NCI-H2081 treated with DMSO at 0.1 percent for 48 hours (cell line): ENCODE measurements at regions not wholly inside any gene's neighbourhood (a gene's known extent, or its start where the extent isn't known, plus 50 kb on each side); places are given as distances from the start of the nearest gene placed in this dataset.
"Not testable (repeated sequence)": the region's sequence is repeated elsewhere in the genome, so short reads cannot be mapped to it uniquely, and the experiment has no call there.

Experiments
- DNase-seq: peaks from one replicate; lab custom pipeline; 2025; lab: John Stamatoyannopoulos, UW

DNA sequence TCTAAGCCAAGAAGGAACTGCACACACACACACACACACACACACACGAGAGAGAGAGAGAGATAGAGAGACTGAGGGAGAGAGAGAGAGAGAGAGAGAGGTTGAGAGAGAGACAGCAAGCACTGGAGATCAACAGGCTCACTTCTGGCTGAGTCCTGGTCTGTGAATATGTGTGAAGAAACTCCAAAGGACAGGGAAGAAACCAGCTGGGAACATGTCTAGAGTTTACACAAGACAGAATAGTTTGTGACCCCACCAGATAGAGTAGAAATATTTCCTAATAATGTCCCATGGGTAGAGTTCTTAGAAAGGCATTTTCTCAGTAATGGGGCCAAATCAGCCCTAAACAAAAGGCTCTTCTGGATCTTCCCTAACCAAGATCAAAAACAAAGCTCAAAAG, 155.5 kb upstream of the IGFBP3 start:
- no peak for DNase-seq

DNA sequence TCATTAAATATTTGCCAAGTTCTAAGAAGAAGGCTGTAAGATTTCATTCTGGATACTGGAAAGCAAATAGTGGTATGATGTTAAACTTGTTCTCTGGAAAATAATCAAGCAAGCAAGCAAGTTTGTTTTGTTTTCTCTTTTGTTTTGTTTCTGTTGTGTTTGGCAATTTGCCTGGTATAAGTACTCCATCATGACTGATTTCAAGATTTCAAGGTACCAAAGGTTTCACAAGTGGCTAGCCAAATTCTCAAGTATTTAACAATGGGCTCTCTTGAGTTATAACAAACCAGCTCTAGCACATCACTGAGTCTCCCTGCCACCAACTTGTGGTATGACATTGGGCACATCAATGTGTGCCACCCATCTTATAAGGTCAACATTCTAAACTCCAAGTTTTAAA, 151.7 kb upstream of the IGFBP3 start:
- DNase-seq, result no peak

DNA sequence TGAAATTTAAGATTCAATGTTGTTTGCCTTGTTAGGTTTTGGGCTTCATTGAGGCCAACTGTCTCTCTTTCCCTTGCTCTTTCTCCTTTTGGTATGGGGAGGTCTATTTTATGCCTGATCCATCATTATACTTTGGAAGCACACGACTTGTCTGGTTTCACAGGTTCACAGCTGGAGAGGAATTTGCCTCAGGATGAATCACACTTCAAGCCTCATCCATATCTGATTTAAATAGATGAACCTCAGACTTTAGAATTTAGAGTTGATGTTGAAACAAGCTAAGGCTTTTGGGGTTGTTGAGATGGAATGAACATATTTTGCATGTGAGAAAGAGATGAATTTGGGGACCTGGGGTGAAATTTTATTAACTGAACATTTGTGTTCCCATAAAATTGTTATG, 150.5 kb upstream of the IGFBP3 start:
- no peak for DNase-seq

DNA sequence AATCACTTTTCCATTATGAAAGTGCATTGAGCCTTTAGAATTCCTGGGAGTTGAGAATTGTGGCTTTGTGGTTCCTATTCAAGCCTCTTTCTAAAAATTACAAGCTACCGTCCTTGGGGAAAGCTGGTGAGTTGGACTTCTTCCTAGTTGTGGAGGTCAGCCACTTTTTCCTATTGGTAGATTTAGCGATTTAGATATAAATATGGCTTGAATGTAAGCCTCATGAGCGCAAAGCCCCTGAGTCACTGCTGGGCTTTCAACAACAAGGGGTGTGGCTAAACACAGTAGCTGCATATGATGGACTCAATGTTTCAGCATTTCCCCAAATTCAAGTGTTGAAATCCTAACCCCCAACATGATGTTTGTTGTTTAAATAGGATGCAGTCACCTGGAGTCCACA, 150.0 kb upstream of the IGFBP3 start:
- no peak for DNase-seq

DNA sequence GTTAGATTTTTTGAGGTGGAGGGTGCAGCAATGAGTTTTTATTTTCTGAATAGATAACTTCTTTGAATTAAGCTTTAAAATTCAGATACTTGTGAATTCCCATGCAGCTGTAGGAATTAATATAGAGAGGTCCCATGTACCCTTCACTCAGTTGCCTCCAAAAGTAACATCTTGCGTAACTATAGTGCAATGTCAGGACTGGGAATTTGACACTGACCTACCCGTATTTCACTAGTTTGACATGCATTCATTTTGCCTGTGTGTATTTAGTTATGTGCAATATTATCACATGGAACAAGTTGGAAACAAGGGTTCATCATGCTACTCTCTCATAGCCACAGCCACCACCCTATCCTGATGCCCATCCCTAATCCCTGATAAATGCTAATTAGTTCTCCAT, 147.1 kb upstream of the IGFBP3 start:
- no peak for DNase-seq

DNA sequence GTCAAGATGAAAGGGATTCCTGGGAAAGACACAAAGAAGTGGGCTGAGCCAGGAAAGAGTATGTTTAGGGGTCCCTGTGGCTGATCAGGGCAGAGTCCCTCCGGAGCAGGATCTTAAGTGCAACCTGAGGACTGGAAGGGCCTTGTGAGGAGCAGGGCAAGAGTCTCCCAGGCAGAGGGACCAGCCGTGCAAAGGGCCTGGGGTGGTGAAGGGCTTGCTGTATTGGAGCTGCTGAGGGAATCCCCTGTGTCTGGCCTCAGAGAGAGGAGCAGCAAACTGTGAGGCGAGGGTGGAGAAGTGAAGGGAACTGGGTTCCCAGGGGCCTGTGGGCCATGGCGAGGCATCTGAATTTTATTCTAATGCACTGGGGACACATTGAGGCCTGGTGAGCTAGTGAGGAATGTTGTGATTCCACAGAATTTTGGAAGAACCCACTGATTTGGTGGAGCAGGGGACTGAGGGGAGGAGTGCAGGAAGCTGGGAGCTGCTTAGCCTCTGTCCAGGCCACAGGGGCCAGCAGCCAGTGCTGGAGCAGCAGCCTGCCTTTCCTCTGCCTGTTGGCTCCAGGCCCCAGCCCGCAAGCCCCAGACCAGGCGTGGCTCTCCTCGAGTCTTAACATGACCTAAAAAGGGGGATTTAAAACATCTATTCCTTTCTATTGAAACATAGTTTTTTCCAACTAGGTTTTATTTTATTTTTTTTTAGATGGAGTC, 138.4 kb upstream of the IGFBP3 start:
- no peak for DNase-seq

DNA sequence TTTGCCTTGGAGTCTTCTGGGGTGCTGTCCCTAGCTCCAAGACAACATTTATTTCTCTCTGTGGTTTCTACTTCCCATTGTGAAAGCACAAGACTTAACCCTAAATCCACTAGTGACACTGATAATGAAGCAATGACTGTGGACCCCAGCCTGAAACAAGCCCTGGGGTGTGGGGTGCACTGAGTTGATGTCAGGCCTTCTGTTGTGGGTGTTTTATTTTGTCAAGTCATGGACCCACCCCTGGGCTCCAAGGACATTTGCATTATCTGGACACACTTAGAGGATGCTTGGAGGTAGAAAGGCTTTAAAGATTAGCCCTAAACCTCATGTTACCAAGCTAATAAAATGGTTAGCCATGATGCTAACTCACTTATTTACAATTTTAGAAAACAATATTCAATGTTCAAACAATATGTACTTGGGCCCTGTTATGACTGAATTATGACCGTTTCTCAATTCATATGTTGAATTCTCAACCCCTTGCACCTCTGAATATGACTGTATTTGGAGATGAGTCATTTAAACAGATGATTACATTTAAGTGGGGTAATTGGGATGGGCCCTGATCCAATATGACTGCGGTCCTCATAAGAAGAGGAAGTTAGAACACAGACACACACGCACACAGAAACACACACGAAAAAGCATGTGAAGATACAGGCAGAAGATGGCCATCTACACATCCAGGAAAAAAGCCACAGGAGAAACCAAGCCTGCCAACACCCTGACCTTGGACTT, 137.2 kb upstream of the IGFBP3 start:
- no peak for DNase-seq

DNA sequence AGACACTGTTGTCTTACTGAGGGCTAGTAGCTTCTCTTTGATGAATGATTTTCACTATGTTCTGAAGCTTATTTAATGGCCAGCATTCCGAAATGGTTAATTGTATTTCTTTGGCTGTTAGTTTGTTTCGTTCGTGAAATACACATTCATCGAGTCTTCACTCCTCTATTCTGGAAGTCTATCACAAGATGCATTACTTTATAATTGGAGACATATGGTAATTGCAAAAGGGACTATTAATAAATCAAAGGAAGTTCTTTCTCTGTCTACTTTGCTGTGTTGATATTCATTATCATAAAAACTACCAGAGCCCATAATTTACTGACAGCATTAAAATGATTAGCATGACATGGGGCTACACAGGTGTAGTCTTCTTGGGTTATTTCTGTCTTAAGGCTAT, 133.8 kb upstream of the IGFBP3 start:
- DNase-seq, result no peak

DNA sequence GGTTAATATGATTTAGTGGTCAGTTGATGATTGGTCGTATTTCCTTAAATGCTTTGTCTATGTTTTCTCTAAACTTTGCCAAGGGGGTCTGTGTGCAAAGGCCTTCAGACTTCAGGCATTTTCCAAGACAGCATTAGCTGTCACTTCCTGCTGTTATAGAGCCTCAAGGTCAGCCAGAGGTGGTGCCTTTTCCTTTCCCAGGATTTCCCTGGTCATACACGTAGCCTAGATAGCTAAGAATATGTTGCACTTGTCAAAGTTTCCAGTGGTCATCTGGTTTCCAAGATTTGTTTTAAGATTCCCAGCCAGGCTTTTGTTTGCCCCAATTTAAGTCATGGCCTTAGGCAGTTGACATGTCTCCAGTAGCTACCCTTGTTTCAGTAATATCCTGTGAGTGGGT, 133.2 kb upstream of the IGFBP3 start:
- no peak for DNase-seq

DNA sequence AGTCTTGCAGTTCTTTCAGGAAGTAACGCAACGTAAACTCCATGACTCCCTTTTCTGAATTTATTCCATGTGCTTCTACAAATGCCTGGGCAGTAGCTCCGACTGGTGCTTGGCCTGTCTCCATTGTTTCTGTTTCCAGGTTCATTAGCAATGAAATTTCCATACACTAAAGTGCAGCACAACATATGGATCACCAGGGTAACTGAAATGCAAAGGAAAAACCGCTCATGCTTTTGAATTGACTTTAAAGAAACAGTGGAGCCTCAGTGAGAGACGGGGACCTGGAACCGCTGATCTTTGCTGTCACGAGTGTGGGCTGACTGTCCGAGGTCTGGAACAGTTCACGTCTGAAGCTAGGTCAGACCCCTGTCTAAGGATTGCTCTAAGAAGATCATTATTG, 126.5 kb upstream of the IGFBP3 start:
- no peak for DNase-seq

DNA sequence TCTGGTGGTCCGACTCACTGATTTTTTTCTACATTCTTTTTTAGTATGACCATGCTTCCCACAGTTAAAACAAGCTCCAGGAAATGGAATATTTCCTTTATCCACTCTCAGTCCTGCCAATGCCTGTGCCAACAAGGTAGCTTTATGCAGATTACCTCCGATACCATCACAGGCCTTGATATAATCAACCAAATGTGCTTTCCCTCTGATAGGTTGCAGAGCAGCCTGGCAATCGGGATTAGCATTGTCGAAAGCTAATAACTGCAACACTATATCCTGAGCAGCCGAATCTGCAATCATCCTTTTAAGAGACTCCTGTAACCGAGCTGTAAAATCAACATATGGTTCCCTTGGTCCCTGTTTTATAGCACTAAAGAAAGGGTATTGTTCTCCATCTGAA, 122.3 kb upstream of the IGFBP3 start:
- not testable (repeated sequence) for DNase-seq

DNA sequence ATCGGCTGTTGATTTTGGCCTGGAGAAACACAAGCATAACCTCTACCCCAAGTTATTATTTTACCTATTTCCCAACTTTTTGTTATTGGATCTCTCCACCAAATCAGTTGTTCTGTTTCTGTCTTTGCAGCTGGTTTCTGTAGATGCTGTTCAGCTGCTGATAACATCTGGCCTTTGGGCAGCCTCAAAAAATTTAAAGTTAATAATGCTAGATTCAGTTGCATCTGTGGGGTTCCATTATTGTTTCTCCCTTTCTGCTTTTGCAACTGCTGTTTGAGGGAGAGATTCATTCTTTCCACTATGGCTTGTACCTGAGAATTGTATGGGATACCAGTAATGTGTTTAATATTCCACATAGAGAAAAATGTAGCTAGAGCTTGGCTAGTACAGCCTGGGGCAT, 118.7 kb upstream of the IGFBP3 start:
- not testable (repeated sequence) for DNase-seq

DNA sequence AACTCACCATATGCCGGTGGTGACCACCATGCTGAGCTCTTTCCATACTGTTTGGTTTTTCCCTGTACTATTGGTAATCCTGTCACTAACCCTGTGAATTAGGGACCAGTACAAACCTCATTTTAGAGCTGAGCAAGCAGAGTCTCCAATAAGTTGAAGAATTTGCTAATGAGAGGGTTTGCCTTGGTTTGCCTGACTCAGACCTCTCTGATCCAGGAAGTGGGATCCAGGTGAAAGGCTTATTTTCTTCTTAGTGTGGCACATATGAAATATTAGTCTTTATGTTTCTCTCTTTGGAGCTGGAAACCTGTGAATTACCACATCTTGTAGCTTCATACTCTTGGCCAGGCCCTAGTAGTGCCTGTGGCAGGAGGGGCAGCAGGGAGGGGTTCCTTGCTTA, 114.1 kb upstream of the IGFBP3 start:
- no peak for DNase-seq

DNA sequence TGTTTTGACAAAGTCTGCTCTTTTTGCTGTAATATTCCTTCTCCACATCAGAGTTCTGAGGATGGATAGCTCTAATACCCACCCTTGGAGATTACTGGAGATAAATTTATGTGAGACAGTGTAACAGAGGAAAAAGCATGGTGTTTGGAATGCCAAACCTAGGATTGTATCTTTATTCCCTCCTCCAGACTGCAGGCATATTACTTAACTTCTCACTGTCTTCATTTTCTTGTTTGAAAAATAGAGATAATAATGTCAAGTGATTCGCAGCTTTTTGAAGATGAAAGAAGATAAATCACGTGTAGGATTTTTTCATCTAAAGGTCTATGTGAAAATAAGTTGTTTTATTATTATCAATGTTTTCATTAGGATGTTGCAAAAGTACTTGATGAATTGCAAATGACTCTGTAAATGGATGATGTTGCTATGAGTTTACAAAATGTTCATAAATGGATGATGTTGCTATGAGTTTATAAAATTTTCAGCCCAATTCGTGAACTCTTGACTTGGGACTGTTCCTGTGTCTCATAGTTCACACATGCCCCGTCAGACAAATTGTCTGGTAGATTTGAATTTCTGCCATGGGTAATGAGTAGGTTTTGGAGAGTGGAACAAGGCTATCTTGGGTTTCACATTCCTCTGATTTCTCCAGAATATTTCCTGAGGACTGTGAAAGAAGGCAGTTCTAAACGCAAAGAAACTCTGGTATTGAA, 113.1 kb upstream of the IGFBP3 start:
- DNase-seq, result no peak

DNA sequence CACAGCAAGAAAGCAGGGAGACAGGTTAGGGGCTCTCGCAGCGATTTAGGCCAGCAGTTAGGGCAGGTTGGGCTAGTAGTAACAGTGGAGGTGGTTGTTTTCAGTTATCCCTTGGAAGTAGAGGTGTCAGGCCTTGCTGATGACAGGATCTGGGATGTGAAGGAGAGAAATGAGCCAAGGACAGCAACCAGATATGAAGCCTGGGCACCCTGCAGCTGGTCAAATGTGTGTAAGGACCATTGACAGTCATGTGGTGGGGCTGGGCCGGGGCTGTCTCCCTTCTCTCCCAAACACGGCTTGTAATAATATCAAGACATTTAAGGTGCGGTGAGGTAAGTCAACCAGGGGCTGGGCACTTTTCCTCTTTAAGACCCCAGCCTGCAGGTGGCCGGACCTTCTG, 112.5 kb upstream of the IGFBP3 start:
- no peak for DNase-seq

DNA sequence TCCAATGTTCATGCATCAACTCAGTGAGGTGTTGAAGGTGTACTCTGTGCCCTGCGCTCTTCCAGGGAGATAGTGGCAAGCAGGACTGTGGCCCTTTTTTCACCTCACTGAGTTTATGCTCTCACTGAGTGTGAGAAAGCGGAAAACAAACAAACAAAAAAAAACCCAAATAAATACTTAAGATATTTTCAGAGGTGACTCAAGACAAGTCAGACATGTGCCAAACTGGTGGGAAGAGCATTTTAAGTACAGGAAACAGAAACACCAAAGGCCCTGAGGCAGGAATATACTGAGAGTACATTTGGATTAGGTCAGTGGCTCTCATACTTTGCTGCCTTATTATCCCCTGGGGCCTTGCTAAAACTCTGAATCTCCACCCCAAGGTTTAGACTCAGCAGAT, 111.9 kb upstream of the IGFBP3 start:
- no peak for DNase-seq

DNA sequence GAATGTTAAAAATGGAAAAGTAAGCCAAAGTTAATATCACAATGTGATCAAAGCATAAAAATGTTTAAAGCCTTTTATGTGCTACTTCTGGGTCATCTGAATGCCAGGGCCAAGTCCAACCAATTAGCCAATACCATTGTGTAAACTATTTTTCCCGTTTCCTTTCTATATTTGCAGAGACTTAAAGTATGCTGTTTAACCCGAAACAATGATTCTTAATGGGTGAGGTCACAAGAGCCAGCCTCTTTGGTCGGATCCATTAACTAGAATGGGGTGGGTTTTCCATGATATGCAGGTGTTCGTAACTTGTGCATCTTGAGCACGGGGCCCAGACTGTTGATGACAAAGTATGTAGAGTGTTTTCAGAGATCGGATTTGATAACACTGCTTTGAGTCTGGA, 111.3 kb upstream of the IGFBP3 start:
- no peak for DNase-seq

DNA sequence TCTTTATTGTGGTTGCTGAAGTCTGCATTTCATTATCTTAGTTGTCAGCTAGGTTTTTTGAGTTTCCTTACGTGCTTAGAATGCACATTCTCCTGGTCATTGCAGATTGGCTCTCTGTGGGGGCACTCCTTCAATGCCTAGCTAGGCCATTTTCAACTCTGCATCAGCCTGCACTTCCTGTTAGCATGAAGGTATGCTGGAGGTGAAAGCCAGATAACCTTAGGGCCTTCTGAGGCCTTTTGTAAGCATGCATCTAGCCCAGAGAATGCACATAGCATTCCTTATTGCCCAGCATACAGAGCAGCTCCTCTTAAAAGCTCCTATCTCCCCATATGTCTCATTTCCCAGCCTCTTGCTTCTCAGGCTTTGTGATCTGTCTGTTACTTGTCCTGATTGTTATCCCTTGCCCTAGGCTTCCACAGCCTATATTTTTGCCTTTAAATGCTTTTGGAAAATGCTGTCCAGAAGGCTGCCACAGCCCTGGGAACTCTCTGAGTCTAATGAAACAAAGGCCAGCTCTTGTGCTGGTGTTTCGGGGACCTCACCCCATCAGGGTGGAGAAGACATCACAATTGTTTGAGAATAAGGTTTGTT, 108.1 kb upstream of the IGFBP3 start:
- DNase-seq, result no peak

DNA sequence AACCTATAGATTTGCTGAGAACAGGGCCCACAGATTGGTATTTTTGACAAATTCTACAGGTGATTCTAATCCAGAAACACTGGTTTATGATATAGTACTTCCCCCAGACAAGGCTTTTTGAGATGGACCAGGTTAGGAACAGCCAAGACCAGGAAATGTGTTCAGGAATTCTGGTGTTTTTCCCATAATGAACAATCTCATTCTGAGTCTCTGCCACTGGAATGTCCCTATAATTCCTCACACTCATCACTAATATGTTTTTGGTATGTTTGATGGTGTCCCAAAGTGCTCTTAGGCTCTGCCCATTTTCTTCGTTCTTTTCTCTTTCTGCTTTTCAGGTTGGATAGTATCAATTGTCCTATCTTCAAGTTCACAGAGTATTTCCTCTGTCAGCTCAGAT, 107.2 kb upstream of the IGFBP3 start:
- DNase-seq, result no peak

DNA sequence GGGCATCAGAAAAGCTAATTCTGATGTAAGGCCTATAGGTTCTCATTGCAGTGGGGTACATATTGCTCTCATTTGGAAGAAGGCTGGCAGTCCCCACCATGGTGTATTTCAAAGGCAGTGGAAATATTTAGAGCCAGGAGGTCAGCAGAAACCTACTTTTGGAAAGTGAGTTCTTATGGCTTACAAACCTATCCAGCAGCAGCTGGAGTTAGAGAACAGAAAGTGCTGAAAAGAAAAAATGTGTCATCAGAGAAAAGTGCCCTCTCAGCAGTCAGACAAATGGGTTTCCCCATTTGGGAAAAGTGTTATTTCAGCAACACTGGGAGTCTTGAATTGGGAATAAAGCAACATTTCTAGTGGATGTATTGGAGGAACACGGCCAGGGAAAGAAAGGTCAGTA, 105.7 kb upstream of the IGFBP3 start:
- no peak for DNase-seq

DNA sequence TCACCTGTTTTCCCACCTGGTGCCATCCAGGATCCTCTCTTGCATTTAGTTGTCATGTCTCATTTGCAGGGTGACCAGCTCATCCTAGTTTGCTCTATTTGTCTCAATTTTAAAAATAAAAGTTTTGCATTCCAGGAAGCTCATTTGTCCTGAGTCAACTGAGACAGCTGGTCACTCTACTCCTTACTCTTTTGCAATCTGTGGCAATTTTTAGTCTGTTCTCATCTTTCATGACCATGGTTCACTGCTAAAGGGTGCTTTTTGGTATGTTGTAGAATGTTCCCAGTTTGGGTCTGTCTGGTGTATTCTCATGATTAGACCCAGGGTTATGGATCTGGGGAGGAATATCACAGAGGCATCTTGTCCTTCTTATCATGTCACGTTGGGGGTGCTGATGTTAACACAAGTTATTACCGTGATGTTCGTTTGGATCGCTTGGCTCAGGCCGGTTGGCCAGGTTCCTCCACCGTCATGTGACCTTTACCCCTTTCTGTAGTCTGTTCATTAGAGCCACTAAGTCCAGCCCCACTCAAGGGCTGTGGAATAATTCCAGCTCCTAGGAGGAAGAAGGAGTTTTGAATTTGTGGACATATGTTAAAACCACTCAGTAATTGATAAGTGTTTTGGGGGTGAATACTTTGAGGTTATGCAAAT, 103.3 kb upstream of the IGFBP3 start:
- DNase-seq, result no peak

DNA sequence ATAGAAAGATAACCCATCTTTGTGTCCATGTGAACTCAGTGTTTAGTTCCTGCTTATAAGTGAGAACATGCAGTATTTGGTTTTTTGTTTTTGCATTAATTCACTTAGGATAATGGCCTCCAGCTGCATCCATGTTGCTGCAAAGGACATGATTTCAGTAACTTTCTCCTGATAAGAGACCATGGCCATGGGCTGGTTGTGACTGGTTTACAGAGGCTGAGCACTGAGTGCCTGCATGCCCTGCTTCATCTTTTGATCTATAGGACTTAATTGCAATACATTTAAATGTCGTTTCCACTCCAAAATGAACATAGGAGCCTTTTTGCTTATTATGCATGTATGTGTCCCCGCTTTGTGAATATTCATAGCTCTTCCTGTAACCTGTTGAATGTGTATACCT, 101.3 kb upstream of the IGFBP3 start:
- no peak for DNase-seq
